Tibial nerve (tissue), 4 donors: ENCODE measurements at regions not wholly inside any gene's neighbourhood (a gene's known extent, or its start where the extent isn't known, plus 50 kb on each side); places are given as distances from the start of the nearest gene placed in this dataset.

Source experiments
- DNase-seq, 2 donors: peaks; one replicate each; pipeline ENCODE4 v3.0.0-alpha.2; 2019; ENCODE audit warnings: low spot score in 2 of 2
- H3K27ac ChIP-seq, 4 donors: fragments of 200-600 bp; sonication (generic) in 3 of 4; one replicate each; pipeline ENCODE4 v1.5.1; 2017 to 2019; ENCODE audit warnings: mild to moderate bottlenecking in 1 of 4
- H3K27me3 ChIP-seq, 2 donors: fragments of 200-600 bp; sonication (generic) in 1 of 2; one replicate each; pipeline versions ENCODE4 v1.5.1 to v1.6.0; 2017 to 2019
- H3K36me3 ChIP-seq, 3 donors: fragments of 200-600 bp; sonication (generic); one replicate each; pipeline ENCODE4 v1.5.1; 2018 to 2019
- H3K4me1 ChIP-seq, 4 donors: fragments of 200-600 bp; sonication (generic) in 3 of 4; one replicate each; pipeline ENCODE4 v1.5.1; 2017 to 2019
- H3K4me3 ChIP-seq, 4 donors: fragments of 200-600 bp; sonication (generic) in 3 of 4; one replicate each; pipeline ENCODE4 v1.5.1; 2017 to 2019; ENCODE audit warnings: mild to moderate bottlenecking in 1 of 4, moderate library complexity in 1 of 4
- H3K9me3 ChIP-seq, 4 donors: fragments of 200-600 bp; sonication (generic) in 3 of 4; one replicate each; pipeline ENCODE4 v1.5.1; 2017 to 2019
- CTCF ChIP-seq, 5 experiments: fragments of 200-600 bp in 3 of 5; fragments of 450-650 bp in 2 of 5; sonication (generic) in 3 of 5; IDR thresholded peaks; one replicate each; pipeline ENCODE4 v1.5.1; 2016 to 2019; ENCODE audit warnings: antibody characterized with exemption in 5 of 5, mild to moderate bottlenecking in 3 of 5, moderate library complexity in 2 of 5
- EP300 ChIP-seq, 2 donors: sonication (generic); formaldehyde crosslinking; IDR thresholded peaks; one replicate each; pipeline ENCODE4 v1.6.1; 2017; ENCODE audit warnings: antibody characterized with exemption in 2 of 2, mild to moderate bottlenecking in 1 of 2
- POLR2A ChIP-seq, 2 donors: fragments of 450-650 bp; IDR thresholded peaks; one replicate each; pipeline ENCODE4 v1.6.1; 2017; ENCODE audit warnings: antibody characterized with exemption in 2 of 2, mild to moderate bottlenecking in 2 of 2, moderate library complexity in 2 of 2
- WGBS, 2 donors: methylation state at CpG; one replicate each; pipeline ENCODE4 v1.1.5; 2018; 5-methylcytosine and 5-hydroxymethylcytosine counted together

GRCh38 chr10:3898821-3899220, 113.8 kb upstream of the KLF6 start:
- H3K27me3 ChIP-seq: no peaks in the 10 kb centered on the region
- WGBS, 2 donors: 90 to 96% methylated on average over 4 of the region's 4 CpGs
- H3K9me3 ChIP-seq: no peaks in the 10 kb centered on the region
- H3K4me3 ChIP-seq: no peak overlapping the region
- H3K4me1 ChIP-seq: peaks cover 0 to 6% (median 1%) of the 10 kb centered on the region in 4 donors
- no peaks in the 10 kb centered on the region for H3K36me3 ChIP-seq
- no peak for DNase-seq
- no peak overlapping the region for H3K27ac ChIP-seq
- TF ChIP-seq CTCF (IDR thresholded peaks at IDR 0.05) (no peak), POLR2A (IDR thresholded peaks at IDR 0.05) (no peak), EP300 (IDR thresholded peaks at IDR 0.05) (no peak)

GRCh38 chr10:3897156-3897555, 112.1 kb upstream of the KLF6 start:
- Histone ChIP-seq H3K27me3 (no peaks in the 10 kb centered on the region), H3K4me1 (no peaks in the 10 kb centered on the region), H3K36me3 (no peaks in the 10 kb centered on the region), H3K9me3 (no peaks in the 10 kb centered on the region), H3K4me3 (no peak overlapping the region), H3K27ac (no peak overlapping the region)
- TF ChIP-seq CTCF (IDR thresholded peaks at IDR 0.05): no peak
- TF ChIP-seq POLR2A (IDR thresholded peaks at IDR 0.05): no peak
- no peak for TF ChIP-seq EP300 (IDR thresholded peaks at IDR 0.05)
- no peak for DNase-seq
- WGBS, 2 donors: 55 to 62% methylated on average over 6 of the region's 6 CpGs

- WGBS, 2 donors: 82 to 86% methylated on average over 8 of the region's 8 CpGs
Measured at GRCh38 chr10:3896161-3896560, 111.2 kb upstream of the KLF6 start.

GRCh38 chr10:3895045-3895631, 110.1 kb upstream of the KLF6 start:
- whole genome bisulfite sequencing, 2 donors: 71 to 73% methylated on average over 5 of the region's 5 CpGs
- TF ChIP-seq EP300 (IDR thresholded peaks at IDR 0.05): no peak
- TF ChIP-seq CTCF (IDR thresholded peaks at IDR 0.05): no peak
- no peak for TF ChIP-seq POLR2A (IDR thresholded peaks at IDR 0.05)
- DNase-seq: no peak
- H3K27me3 ChIP-seq: no peaks in the 10 kb centered on the region
- H3K4me3 ChIP-seq: no peak overlapping the region
- H3K9me3 ChIP-seq: no peaks in the 10 kb centered on the region
- no peaks in the 10 kb centered on the region for H3K4me1 ChIP-seq
- no peak overlapping the region for H3K27ac ChIP-seq
- H3K36me3 ChIP-seq: no peaks in the 10 kb centered on the region

More at GRCh38 chr10:3896161-3896560, 111.2 kb upstream of the KLF6 start:
- no peaks in the 10 kb centered on the region for H3K27me3 ChIP-seq
- no peaks in the 10 kb centered on the region for H3K36me3 ChIP-seq
- H3K4me3 ChIP-seq: no peak overlapping the region
- no peaks in the 10 kb centered on the region for H3K4me1 ChIP-seq
- H3K9me3 ChIP-seq: no peaks in the 10 kb centered on the region
- no peak overlapping the region for H3K27ac ChIP-seq
- TF ChIP-seq POLR2A (IDR thresholded peaks at IDR 0.05): no peak
- TF ChIP-seq EP300 (IDR thresholded peaks at IDR 0.05): no peak
- no peak for TF ChIP-seq CTCF (IDR thresholded peaks at IDR 0.05)
- DNase-seq: no peak

GRCh38 chr10:3893901-3894563, 109.0 kb upstream of the KLF6 start:
- Histone ChIP-seq H3K27ac (no peak overlapping the region), H3K4me3 (no peak overlapping the region), H3K9me3 (no peaks in the 10 kb centered on the region), H3K4me1 (no peaks in the 10 kb centered on the region), H3K27me3 (no peaks in the 10 kb centered on the region), H3K36me3 (no peaks in the 10 kb centered on the region)
- no peak for DNase-seq
- TF ChIP-seq CTCF (IDR thresholded peaks at IDR 0.05) (no peak), EP300 (IDR thresholded peaks at IDR 0.05) (no peak), POLR2A (IDR thresholded peaks at IDR 0.05) (no peak)
- WGBS, 2 donors: 89 to 92% methylated on average over 10 of the region's 10 CpGs
